ENCODE measurements at regions not wholly inside any gene's neighbourhood (a gene's known extent, or its start where the extent isn't known, plus 50 kb on each side); places are given as distances from the start of the nearest gene placed in this dataset.

DNA sequence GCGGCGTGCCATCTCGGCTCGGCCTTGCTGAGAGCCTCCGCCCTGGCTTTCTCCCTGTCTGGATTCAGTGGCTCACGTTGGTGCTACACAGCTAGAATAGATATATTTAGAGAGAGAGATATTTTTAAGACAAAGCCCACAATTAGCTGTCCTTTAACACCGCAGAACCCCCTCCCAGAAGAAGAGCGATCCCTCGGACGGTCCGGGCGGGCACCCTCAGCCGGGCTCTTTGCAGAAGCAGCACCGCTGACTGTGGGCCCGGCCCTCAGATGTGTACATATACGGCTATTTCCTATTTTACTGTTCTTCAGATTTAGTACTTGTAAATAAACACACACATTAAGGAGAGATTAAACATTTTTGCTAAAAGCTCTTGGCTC lies 54.1 kb downstream of the PLXNA1 start:
- no peak for DNase-seq (ENCODE audit: low spot score)
- Histone ChIP-seq H3K4me3 (ENCODE audit: low read depth in 1 of 3, low read length in 3 of 3) (no peak overlapping the region), H3K9me3 (ENCODE audit: control insufficient read depth in 4 of 4, low read length in 3 of 4) (no peaks in the 10 kb centered on the region), H3K27ac (ENCODE audit: low read depth in 1 of 2, low read length in 2 of 2) (no peak overlapping the region), H3K4me1 (ENCODE audit: control insufficient read depth in 4 of 4, insufficient read depth in 4 of 4, low read length in 3 of 4) (no peaks in the 10 kb centered on the region), H3K36me3 (ENCODE audit: control insufficient read depth in 4 of 4, insufficient read depth in 3 of 4, low read depth in 1 of 4, low read length in 3 of 4) (peaks cover 0 to 5% (median 0%) of the 10 kb centered on the region in 4 donors), H3K27me3 (ENCODE audit: control insufficient read depth in 4 of 4, insufficient read depth in 4 of 4, low read length in 3 of 4) (no peaks in the 10 kb centered on the region), H3K9ac (ENCODE audit: low read depth in 1 of 2, low read length in 2 of 2) (no peak overlapping the region)
- TF ChIP-seq FOXA1 (IDR thresholded peaks at IDR 0.05) (no peak), NR2F2 (IDR thresholded peaks at IDR 0.05) (no peak), HNF4G (IDR thresholded peaks at IDR 0.05) (no peak), RAD21 (IDR thresholded peaks at IDR 0.05) (no peak), GABPA (IDR thresholded peaks at IDR 0.05 in 1 of 2, conservative IDR thresholded peaks at IDR 0.05 in 1 of 2) (no peak), JUND (IDR thresholded peaks at IDR 0.05) (no peak), HNF4A (conservative IDR thresholded peaks at IDR 0.05) (no peak), TAF1 (conservative IDR thresholded peaks at IDR 0.05) (no peak), SP1 (IDR thresholded peaks at IDR 0.05) (no peak), RXRA (IDR thresholded peaks at IDR 0.05) (no peak), FOXA2 (IDR thresholded peaks at IDR 0.05) (no peak), YY1 (IDR thresholded peaks at IDR 0.05) (no peak), EGR1 (IDR thresholded peaks at IDR 0.05; ENCODE audit: low read depth in 2 of 2) (no peak)
- TF ChIP-seq, protein P1, sequence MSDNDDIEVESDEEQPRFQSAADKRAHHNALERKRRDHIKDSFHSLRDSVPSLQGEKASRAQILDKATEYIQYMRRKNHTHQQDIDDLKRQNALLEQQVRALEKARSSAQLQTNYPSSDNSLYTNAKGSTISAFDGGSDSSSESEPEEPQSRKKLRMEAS (IDR thresholded peaks at IDR 0.05), result no peak
- TF ChIP-seq, protein P2, sequence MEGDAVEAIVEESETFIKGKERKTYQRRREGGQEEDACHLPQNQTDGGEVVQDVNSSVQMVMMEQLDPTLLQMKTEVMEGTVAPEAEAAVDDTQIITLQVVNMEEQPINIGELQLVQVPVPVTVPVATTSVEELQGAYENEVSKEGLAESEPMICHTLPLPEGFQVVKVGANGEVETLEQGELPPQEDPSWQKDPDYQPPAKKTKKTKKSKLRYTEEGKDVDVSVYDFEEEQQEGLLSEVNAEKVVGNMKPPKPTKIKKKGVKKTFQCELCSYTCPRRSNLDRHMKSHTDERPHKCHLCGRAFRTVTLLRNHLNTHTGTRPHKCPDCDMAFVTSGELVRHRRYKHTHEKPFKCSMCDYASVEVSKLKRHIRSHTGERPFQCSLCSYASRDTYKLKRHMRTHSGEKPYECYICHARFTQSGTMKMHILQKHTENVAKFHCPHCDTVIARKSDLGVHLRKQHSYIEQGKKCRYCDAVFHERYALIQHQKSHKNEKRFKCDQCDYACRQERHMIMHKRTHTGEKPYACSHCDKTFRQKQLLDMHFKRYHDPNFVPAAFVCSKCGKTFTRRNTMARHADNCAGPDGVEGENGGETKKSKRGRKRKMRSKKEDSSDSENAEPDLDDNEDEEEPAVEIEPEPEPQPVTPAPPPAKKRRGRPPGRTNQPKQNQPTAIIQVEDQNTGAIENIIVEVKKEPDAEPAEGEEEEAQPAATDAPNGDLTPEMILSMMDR (IDR thresholded peaks at IDR 0.05; ENCODE audit: low read depth, low read length, missing input control), result no peak
- TF ChIP-seq, protein P3, sequence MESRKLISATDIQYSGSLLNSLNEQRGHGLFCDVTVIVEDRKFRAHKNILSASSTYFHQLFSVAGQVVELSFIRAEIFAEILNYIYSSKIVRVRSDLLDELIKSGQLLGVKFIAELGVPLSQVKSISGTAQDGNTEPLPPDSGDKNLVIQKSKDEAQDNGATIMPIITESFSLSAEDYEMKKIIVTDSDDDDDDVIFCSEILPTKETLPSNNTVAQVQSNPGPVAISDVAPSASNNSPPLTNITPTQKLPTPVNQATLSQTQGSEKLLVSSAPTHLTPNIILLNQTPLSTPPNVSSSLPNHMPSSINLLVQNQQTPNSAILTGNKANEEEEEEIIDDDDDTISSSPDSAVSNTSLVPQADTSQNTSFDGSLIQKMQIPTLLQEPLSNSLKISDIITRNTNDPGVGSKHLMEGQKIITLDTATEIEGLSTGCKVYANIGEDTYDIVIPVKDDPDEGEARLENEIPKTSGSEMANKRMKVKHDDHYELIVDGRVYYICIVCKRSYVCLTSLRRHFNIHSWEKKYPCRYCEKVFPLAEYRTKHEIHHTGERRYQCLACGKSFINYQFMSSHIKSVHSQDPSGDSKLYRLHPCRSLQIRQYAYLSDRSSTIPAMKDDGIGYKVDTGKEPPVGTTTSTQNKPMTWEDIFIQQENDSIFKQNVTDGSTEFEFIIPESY (IDR thresholded peaks at IDR 0.05), result no peak
- TF ChIP-seq, protein P4, sequence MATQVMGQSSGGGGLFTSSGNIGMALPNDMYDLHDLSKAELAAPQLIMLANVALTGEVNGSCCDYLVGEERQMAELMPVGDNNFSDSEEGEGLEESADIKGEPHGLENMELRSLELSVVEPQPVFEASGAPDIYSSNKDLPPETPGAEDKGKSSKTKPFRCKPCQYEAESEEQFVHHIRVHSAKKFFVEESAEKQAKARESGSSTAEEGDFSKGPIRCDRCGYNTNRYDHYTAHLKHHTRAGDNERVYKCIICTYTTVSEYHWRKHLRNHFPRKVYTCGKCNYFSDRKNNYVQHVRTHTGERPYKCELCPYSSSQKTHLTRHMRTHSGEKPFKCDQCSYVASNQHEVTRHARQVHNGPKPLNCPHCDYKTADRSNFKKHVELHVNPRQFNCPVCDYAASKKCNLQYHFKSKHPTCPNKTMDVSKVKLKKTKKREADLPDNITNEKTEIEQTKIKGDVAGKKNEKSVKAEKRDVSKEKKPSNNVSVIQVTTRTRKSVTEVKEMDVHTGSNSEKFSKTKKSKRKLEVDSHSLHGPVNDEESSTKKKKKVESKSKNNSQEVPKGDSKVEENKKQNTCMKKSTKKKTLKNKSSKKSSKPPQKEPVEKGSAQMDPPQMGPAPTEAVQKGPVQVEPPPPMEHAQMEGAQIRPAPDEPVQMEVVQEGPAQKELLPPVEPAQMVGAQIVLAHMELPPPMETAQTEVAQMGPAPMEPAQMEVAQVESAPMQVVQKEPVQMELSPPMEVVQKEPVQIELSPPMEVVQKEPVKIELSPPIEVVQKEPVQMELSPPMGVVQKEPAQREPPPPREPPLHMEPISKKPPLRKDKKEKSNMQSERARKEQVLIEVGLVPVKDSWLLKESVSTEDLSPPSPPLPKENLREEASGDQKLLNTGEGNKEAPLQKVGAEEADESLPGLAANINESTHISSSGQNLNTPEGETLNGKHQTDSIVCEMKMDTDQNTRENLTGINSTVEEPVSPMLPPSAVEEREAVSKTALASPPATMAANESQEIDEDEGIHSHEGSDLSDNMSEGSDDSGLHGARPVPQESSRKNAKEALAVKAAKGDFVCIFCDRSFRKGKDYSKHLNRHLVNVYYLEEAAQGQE (IDR thresholded peaks at IDR 0.05), result no peak
- 91% methylated on average over 16 of the region's 16 CpGs for WGBS

DNA sequence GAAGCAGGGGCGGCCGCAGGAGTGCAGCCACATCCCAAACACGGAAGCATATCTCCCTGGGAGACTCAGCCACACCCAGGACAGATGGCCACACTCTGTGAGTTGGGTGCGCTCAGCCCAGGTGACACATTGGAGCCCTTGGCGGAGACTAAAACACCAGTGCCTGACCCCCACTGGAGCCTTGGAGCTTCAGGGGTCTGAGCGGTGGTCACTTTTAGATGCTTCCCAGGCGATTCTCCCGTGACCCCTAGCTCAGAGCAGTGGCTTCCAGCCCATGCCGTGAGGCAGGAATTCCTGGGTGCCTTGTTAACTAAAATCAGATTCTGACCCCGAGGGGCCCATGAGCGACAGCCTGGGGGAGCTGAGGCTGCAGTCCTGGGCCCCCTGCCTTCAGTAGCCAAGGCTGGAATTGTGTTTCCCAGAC lies 54.5 kb downstream of the PLXNA1 start:
- H3K27me3 ChIP-seq (ENCODE audit: control insufficient read depth in 4 of 4, insufficient read depth in 4 of 4, low read length in 3 of 4), result no peaks in the 10 kb centered on the region
- TF ChIP-seq GABPA (IDR thresholded peaks at IDR 0.05 in 1 of 2, conservative IDR thresholded peaks at IDR 0.05 in 1 of 2), result no peak
- no peak for TF ChIP-seq YY1 (IDR thresholded peaks at IDR 0.05)
- no peak for TF ChIP-seq RXRA (IDR thresholded peaks at IDR 0.05)
- TF ChIP-seq, protein P1 (IDR thresholded peaks at IDR 0.05), result no peak
- TF ChIP-seq TAF1 (conservative IDR thresholded peaks at IDR 0.05), result no peak
- TF ChIP-seq EGR1 (IDR thresholded peaks at IDR 0.05; ENCODE audit: low read depth in 2 of 2), result no peak
- TF ChIP-seq JUND (IDR thresholded peaks at IDR 0.05), result no peak
- TF ChIP-seq FOXA2 (IDR thresholded peaks at IDR 0.05), result no peak
- TF ChIP-seq, protein P3 (IDR thresholded peaks at IDR 0.05), result no peak
- TF ChIP-seq SP1 (IDR thresholded peaks at IDR 0.05), result no peak
- no peak overlapping the region for H3K27ac ChIP-seq (ENCODE audit: low read depth in 1 of 2, low read length in 2 of 2)
- 77% methylated on average over 11 of the region's 11 CpGs for WGBS
- no peak overlapping the region for H3K9ac ChIP-seq (ENCODE audit: low read depth in 1 of 2, low read length in 2 of 2)
- H3K36me3 ChIP-seq (ENCODE audit: control insufficient read depth in 4 of 4, insufficient read depth in 3 of 4, low read depth in 1 of 4, low read length in 3 of 4), result peaks cover 0 to 3% (median 0%) of the 10 kb centered on the region in 4 donors
- H3K9me3 ChIP-seq (ENCODE audit: control insufficient read depth in 4 of 4, low read length in 3 of 4), result no peaks in the 10 kb centered on the region
- no peak overlapping the region for H3K4me3 ChIP-seq (ENCODE audit: low read depth in 1 of 3, low read length in 3 of 3)
- no peak for DNase-seq (ENCODE audit: low spot score)
- H3K4me1 ChIP-seq (ENCODE audit: control insufficient read depth in 4 of 4, insufficient read depth in 4 of 4, low read length in 3 of 4), result no peaks in the 10 kb centered on the region
